Renal cortical epithelial cell (primary cell): ENCODE measurements at regions not wholly inside any gene's neighbourhood (a gene's known extent, or its start where the extent isn't known, plus 50 kb on each side); places are given as distances from the start of the nearest gene placed in this dataset.
"Not testable (repeated sequence)": the region's sequence is repeated elsewhere in the genome, so short reads cannot be mapped to it uniquely, and the experiment has no call there.

Source experiments
- DNase-seq: peaks from one replicate; pipeline ENCODE4 v3.0.0-alpha.2; 2011; ENCODE audit warnings: low read depth

DNA sequence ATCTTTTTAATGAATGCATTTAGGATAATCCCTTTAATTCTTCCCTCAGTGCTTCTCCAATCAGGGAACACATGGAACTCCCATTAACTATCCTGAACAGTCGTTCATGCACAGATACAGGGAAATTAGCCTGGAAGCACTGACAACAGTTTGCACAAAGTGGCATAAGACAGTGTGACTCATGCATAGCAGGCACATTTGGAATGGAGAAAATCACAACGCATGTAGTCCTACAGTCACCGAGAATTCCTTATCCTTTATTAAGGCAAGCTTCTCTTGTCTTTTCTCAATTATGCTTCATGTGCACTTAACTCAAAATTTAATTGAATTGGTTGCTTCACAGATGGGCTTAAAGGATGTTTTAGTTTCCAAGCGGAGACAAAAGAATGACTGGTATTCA lies 155.0 kb upstream of the CRBN start:
- DNase-seq: no peak

DNA sequence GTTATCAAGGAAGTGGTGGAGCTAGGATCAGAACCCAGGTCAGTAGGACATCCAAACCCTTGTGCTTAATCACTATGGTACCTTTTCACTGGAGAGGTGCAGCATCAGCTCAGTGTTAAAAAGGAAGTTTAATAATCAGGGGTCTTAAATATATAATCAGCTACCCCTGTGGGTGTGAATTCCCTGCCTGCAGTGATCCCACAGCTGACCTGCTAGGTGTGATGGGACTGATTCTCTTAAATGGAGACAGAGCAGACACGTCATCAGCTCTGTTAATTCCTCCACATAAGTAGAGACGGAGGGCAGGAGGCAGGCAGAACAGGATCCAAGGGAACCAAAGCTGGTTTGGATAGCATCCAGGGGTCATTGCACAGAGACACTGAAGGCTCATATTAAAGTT lies 154.1 kb upstream of the CRBN start:
- DNase-seq: no peak

DNA sequence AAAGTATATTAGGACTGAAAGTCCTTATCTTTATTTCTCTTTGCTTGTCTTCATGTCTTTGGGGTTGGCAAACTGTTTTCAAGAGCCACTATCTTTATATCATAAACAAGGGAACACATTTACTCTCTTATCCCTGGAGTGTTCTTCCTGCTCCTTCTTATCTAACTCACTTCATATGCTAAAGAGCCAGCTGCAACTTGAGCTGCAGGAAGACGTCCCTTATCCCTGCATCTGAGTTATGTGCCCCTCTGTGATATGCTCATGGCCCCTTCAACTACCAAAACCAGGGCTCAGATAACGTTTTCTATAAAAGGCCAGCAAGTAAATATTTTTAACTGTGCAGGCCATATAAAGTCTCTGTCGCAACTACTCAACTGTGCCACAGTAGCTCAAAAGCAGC lies 137.0 kb upstream of the CRBN start:
- no peak for DNase-seq

GRCh38 chr3:3315846-3316245 lies 136.4 kb upstream of the CRBN start:
- DNase-seq: no peak

DNA sequence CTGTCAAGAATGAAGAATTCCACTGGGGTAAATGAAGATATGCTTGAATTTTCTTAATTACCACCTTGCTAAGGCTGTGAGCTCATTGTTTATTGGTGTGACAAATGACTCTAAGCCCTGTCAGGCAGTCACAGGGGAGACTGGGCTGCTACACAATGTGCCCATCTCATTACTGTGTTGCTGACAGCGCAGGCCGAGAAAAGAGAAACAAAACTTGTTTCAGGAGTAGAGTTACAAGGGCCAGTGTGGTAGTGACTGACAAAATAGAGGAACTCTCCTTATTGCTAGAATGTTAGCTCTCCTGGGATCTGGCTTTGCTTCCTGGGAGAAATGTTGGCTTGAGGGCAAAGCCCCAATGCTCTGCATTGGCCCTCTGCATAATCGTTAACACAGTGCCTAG lies 130.4 kb upstream of the CRBN start:
- no peak for DNase-seq

GRCh38 chr3:3308809-3309208 lies 129.3 kb upstream of the CRBN start:
- DNase-seq: no peak

GRCh38 chr3:3307491-3307890 lies 128.0 kb upstream of the CRBN start:
- DNase-seq: no peak

DNA sequence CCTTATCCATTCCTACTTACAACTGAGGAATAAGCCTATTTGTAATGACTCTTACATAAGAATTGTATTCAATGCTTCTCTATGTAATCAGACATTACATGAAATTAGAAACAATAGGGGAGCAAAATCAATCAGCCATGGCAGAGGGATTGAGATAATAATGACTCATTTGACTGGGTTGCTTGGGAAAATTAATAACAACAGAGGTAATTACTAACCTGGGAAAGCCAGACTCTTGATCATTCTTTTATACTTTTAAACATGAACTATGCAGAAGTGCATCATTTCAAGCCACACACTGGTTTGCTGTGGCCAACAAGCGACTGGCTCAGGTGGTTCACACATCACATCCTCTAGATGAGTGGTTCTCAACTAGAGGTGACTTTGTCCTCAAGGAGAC lies 126.3 kb upstream of the CRBN start:
- peak; percentile 74 for DNase-seq

DNA sequence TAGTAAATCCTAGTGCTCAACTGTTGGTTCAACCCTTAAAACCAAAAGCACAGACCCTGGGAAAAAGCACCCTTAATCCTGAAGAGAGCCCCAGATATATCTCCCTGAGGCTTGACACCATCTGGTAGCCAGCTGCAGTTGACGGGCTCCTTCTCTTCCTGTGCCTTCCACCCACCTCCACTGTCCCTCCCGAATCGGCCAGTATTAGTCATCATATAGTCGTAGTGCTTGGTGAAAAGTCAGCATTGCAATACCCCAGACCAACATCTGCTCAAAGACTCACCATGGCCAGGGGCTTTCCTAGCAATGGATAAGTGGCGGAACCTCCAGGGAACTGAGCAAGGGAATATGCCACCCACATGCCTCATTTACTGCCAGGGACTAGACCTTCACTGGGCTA lies 125.6 kb upstream of the CRBN start:
- DNase-seq: peak; percentile 3

DNA sequence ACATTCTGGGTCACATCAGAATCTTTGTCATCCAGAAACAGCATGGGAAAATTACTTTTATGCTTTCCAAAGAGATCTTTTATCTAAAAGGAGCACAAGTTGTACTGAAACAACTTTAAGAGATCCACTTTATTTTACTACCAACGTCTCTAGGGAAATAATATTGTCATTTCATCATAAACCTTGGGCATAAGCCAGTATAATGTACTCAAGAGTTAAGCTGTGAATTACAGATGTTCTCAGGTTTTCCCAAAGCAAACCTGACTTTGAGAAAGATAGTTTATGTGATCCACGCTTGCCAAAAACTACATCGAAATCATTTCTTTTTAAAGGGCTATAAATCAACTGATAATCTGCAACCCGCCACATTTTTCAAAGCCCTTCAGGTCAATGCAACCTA lies 124.1 kb upstream of the CRBN start:
- DNase-seq: no peak

GRCh38 chr3:3302964-3303363 lies 123.5 kb upstream of the CRBN start:
- DNase-seq: no peak

GRCh38 chr3:3301476-3301875 lies 122.0 kb upstream of the CRBN start:
- DNase-seq: no peak

DNA sequence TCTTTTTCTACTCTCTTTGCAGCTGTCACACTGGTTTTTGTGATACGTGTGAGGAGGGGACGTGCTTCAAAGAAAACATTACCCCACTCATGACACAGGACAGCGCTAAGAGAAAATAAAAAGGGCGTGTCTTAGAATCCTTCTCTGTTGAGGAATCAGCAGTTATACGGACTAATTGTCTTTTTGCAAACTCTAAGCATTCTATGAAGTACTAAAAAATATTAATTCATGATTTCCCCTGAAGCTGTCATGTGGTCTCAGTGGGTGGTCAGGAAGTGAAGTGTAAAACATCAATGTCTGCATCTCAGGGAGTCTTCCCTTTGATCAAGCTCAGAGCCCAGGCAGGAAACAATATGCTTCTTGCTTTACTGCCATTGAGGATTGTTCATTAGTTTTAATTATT lies 117.5 kb upstream of the CRBN start:
- no peak for DNase-seq

- DNase-seq: no peak
Measured at GRCh38 chr3:3295586-3295985, 116.1 kb upstream of the CRBN start.

DNA sequence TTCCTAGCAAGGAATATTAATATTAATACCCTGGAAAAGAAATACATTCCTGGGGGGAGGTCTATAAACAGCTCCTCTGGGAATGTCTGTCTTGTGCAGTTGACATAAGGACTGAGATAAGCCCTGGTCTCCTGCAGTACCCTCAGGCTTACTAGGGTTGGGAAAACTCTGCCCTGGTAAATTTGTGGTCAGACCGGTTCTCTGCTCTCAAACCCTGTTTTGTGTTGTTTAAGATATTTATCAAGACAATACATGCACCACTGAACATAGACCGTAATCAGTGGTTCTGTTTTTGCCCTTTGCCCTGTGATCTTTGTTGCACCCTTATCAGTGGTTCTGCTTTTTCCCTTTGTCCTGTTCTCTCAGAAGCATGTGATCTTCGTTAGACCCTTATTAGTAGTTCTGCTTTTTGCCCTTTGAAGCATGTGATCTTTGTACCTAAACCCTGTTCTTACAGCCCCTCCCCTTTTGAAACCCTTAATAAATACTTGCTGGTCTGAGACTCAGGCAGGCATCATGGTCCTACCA lies 112.3 kb upstream of the CRBN start:
- DNase-seq: not testable (repeated sequence)

DNA sequence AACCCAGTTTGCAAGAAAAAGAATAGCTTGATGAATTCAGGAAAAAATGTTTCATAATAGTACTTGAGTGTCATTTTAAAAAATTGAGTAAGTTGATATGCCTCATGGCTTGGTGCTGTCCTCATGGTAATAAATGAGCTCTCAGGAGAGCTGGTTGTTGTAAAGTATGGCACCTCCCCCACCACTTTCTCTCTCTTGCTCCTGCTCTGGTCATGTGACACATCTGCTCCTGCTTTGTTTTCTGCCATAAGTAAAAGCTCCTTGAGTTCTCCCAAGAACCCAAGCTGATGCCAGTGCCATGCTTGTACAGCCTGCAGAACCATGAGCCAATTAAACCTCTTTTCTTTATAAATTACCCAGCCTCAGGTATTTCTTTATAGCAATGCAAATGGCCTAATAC lies 108.8 kb upstream of the CRBN start:
- no peak for DNase-seq

DNA sequence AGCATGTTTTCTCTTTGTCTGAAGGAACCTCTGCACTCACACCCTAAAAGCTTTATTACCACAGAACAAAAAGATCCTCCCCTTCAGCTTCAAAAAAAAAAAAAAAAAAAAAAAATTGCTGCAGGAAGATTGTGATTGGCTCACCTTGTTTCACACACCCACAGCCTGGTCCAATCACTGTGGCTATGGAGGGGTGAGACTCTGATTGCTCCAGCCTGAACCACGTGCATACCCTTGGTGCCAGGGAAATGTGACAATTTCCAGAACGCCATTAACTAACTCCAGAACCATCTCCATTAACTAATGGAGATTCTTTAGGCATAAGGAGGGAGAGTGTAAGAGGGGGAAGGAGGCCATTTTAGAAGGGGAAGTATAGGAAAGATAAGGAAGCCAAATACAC lies 106.5 kb upstream of the CRBN start:
- no peak for DNase-seq

GRCh38 chr3:3281024-3281423 lies 101.5 kb upstream of the CRBN start:
- no peak for DNase-seq

DNA sequence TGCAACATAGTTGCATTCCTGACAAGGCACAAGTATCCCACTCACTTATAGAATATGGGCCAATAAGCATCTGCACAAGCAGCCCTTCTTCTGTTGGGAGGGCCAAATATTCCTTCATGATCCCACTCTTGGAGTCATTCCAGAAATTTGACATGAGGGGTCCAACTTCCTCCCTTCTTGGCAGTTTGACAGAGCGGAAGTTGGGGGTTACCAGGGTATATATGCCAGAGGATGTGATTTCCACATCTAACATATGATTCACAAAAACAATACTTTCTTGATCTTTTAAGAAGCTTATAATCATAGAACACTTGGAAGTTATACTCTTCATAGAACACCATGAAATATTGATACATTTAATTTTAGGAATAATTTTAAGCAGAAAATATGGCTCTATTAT lies 100.9 kb upstream of the CRBN start:
- no peak for DNase-seq

- no peak for DNase-seq
Measured at GRCh38 chr3:3278073-3278472, 98.6 kb upstream of the CRBN start.

DNA sequence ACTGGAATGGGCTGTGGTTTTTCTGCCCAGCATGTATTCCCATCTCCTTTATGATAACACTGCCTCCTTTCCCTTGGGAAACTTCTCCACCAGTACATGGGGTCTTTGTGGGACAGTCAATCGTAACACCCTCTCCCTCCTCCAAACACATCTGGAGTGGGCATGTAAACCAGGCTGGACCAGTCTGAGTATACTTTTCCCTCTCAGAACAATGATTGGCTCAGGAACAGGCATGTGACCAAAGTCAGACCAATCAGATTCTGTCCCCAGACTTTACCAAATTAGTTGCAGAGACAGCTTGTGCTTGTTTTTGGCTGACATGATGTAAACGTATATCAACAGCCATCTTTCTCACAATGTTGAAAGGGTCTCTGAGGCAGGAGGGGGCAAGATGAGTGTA lies 97.1 kb upstream of the CRBN start:
- DNase-seq: no peak

- no peak for DNase-seq
Measured at GRCh38 chr3:3264796-3265195, 85.3 kb upstream of the CRBN start.

- no peak for DNase-seq
Measured at GRCh38 chr3:3260870-3261269, 81.4 kb upstream of the CRBN start.

GRCh38 chr3:3259181-3259580 lies 79.7 kb upstream of the CRBN start:
- DNase-seq: no peak

GRCh38 chr3:3258281-3258680 lies 78.8 kb upstream of the CRBN start:
- no peak for DNase-seq
